Left lung (tissue), 4 donors: ENCODE measurements at regions not wholly inside any gene's neighbourhood (a gene's known extent, or its start where the extent isn't known, plus 50 kb on each side); places are given as distances from the start of the nearest gene placed in this dataset.

Source experiments
- ATAC-seq: fragments of 200-7000 bp; cut with Tn5 transposase; one replicate; pipeline ENCODE4 v1.9.1; 2020; ENCODE audit warnings: moderate library complexity
- DNase-seq, 4 donors: peaks; one replicate each; pipeline ENCODE4 v3.0.0-alpha.2; 2013 to 2020
- H3K27ac ChIP-seq, 2 donors: fragments of 200-600 bp; sonication (generic) in 1 of 2; one replicate each; pipeline versions ENCODE4 v1.5.0 to v1.8.0; 2020 to 2021
- H3K27me3 ChIP-seq, 2 donors: fragments of 200-600 bp; sonication (generic) in 1 of 2; one replicate each; pipeline versions ENCODE4 v1.5.0 to v1.8.0; 2020 to 2021
- H3K36me3 ChIP-seq, 2 donors: fragments of 200-600 bp; sonication (generic) in 1 of 2; one replicate each; pipeline versions ENCODE4 v1.5.0 to v1.8.0; 2020 to 2021
- H3K4me1 ChIP-seq, 2 donors: fragments of 200-600 bp; one replicate each; pipeline ENCODE4 v1.8.0; 2021
- H3K4me3 ChIP-seq, 2 donors: fragments of 200-600 bp; sonication (generic) in 1 of 2; one replicate each; pipeline versions ENCODE4 v1.5.0 to v1.8.0; 2020 to 2021; ENCODE audit warnings: mild to moderate bottlenecking in 1 of 2
- H3K9me3 ChIP-seq, 2 donors: fragments of 200-600 bp; sonication (generic) in 1 of 2; one replicate each; pipeline versions ENCODE4 v1.5.0 to v1.8.0; 2020 to 2021
- CTCF ChIP-seq, 2 donors: fragments of 200-600 bp; sonication (generic) in 1 of 2; IDR thresholded peaks; one replicate each; pipeline versions ENCODE4 v1.5.0 to v1.8.0; 2021; ENCODE audit warnings: antibody characterized with exemption in 2 of 2
- intact Hi-C, 2 donors: fragments of 100-400 bp; cut with DNase I; formaldehyde crosslinking; loops; one replicate each; pipeline versions ENCODE4 v1.11.2 to v1.14.2; 2022
- donor health status: DM: no; HTN: yes; CAD: no.
- donor health status: DM: no; HTN: no; CAD: no.

- Histone ChIP-seq H3K27ac (no peak overlapping the region), H3K4me3 (no peak overlapping the region), H3K4me1 (no peaks in the 10 kb centered on the region), H3K9me3 (no peaks in the 10 kb centered on the region), H3K27me3 (no peaks in the 10 kb centered on the region), H3K36me3 (no peaks in the 10 kb centered on the region)
- ATAC-seq, result no peak
- intact Hi-C loops, result no loop called here
- no peak for TF ChIP-seq CTCF (IDR thresholded peaks at IDR 0.05)
- no peak for DNase-seq
Measured at GRCh38 chr3:193884652-193885051, 251.3 kb upstream of the HES1 start.

- H3K4me1 ChIP-seq, result no peaks in the 10 kb centered on the region
- no peak for TF ChIP-seq CTCF (IDR thresholded peaks at IDR 0.05)
- no peaks in the 10 kb centered on the region for H3K27me3 ChIP-seq
- H3K4me3 ChIP-seq, result no peak overlapping the region
- H3K27ac ChIP-seq, result no peak overlapping the region
- H3K9me3 ChIP-seq, result no peaks in the 10 kb centered on the region
- intact Hi-C loops, result no loop called here
- ATAC-seq, result peak; percentile 90
- peak in 2 of 4 donors; percentile 62 to 79 for DNase-seq
- H3K36me3 ChIP-seq, result no peaks in the 10 kb centered on the region
Measured at GRCh38 chr3:193885832-193886231, 250.1 kb upstream of the HES1 start.

GRCh38 chr3:193890016-193890897 is 245.7 kb upstream of the HES1 start:
- Histone ChIP-seq H3K9me3 (no peaks in the 10 kb centered on the region), H3K27ac (no peak overlapping the region), H3K4me1 (peaks cover 6 to 12% of the 10 kb centered on the region in 2 donors), H3K4me3 (no peak overlapping the region), H3K27me3 (no peaks in the 10 kb centered on the region), H3K36me3 (no peaks in the 10 kb centered on the region)
- intact Hi-C loops, result no loop called here
- ATAC-seq, result no peak
- no peak for DNase-seq
- no peak for TF ChIP-seq CTCF (IDR thresholded peaks at IDR 0.05)

GRCh38 chr3:193894121-193894863 is 241.7 kb upstream of the HES1 start:
- Histone ChIP-seq H3K4me3 (no peak overlapping the region), H3K36me3 (no peaks in the 10 kb centered on the region), H3K4me1 (peaks cover 6 to 12% of the 10 kb centered on the region in 2 donors), H3K27me3 (no peaks in the 10 kb centered on the region), H3K27ac (peak overlapping the region; percentile 8 to 50), H3K9me3 (no peaks in the 10 kb centered on the region)
- intact Hi-C loops, result no loop called here
- peak; percentile 94 for ATAC-seq
- peak in 1 of 4 donors; percentile 70 for DNase-seq
- TF ChIP-seq CTCF (IDR thresholded peaks at IDR 0.05), result no peak

GRCh38 chr3:193895409-193895808 is 240.5 kb upstream of the HES1 start:
- Histone ChIP-seq H3K27me3 (no peaks in the 10 kb centered on the region), H3K4me1 (peaks cover 6 to 12% of the 10 kb centered on the region in 2 donors), H3K9me3 (no peaks in the 10 kb centered on the region), H3K27ac (no peak overlapping the region), H3K36me3 (no peaks in the 10 kb centered on the region), H3K4me3 (no peak overlapping the region)
- ATAC-seq (no peak), DNase-seq (no peak)
- intact Hi-C loops, result no loop called here
- no peak for TF ChIP-seq CTCF (IDR thresholded peaks at IDR 0.05)
